Ecto neural progenitor cell (in vitro differentiated cells): ENCODE measurements at regions not wholly inside any gene's neighbourhood (a gene's known extent, or its start where the extent isn't known, plus 50 kb on each side); places are given as distances from the start of the nearest gene placed in this dataset.
A peak's percentile ranks its signal among the peaks of the same experiment; 100 is the strongest.

Experiments
- DNase-seq: peaks from one replicate; pipeline ENCODE4 v3.0.0-alpha.2; 2018; ENCODE audit warnings: low spot score

DNA sequence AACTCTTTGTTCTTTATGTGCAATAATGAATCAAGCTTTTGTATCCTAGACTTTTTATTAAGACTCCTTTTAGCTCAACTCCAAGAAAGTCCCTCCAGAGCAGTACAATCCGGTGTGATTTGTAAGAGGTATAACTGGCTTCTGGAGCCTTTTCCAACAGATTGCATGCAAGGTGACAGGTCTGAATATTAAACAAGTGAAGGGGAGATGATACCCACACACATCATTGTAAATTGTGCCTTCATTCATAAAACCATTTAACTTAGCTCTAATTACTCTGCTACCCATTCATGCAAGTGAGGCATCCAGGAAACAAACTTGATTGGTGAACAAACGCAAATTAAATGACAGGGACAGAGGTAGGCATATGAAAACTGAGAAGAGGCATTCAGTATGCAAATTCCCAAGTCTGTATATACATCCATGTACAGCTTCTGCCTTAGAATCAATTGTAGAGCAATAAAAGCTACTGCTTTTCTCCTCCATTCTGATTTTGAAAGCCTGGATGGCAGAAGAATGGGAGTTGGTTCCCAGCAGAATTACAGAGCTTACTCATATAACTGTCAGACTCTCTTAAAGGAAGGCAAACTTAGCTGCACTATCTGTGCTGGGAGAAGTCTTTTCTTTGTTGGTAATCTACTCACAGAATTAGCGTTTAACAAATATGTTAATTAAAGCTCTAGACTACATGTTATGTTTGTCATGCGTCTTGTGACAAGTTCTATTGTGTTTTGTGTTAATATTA is 261.0 kb upstream of the CDH6 start:
- no peak for DNase-seq

DNA sequence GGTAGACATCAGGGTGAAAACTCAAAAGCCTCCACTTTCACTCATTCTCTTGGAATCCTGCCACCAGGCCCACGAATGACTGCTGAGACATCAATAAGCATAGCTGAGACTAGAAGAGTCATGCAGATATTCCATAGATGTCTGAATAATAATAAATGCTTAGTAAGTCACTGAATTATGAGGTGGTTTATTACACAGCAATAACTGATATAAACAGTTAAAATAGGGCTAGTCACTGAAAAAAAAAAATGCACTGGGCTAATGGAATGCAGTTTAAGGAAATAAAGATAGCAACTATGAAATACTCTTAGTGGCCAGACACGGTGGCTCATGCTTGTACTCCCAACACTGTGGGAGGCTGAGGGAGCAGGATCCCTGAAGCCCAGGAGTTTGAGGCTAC is 262.8 kb upstream of the CDH6 start:
- DNase-seq: no peak

GRCh38 chr5:30928956-30929355 is 264.5 kb upstream of the CDH6 start:
- DNase-seq: no peak

DNA sequence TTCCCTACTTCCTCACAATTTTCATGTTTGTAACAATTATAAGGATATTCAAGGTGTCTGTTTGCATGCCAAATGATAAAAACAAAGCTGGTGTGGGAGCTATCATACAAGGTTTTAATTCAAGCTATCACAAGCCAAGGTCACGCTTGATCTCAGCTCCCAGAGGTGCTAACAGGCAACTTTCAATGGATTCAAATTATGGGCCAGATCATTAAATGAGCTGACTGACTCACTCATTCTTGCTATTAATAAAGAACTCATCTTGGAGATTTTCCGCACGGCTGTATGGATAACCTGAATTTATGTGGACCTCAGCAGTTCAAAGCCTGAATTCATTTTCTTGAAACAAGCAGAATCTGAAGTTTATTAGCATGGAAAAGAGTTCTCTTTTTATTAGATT is 267.3 kb upstream of the CDH6 start:
- DNase-seq: no peak

DNA sequence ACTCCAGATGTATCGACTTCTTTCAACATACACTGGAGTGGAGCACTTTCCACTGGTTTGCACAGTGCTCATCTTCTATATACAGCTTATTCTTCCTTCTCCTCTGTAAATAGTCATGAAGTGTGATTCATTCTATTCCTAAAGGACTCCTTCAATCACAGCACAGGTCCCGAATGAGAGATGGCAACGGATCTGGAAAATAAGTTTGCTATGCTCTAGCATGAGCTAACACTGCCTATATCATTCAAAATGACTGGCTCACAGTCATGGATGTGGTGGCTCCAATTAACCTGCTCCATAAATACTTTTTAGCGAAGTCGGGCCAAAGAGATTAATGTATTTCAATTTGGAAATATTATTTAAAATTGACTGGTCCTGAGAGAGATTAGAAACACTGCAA is 272.1 kb upstream of the CDH6 start:
- DNase-seq: no peak

DNA sequence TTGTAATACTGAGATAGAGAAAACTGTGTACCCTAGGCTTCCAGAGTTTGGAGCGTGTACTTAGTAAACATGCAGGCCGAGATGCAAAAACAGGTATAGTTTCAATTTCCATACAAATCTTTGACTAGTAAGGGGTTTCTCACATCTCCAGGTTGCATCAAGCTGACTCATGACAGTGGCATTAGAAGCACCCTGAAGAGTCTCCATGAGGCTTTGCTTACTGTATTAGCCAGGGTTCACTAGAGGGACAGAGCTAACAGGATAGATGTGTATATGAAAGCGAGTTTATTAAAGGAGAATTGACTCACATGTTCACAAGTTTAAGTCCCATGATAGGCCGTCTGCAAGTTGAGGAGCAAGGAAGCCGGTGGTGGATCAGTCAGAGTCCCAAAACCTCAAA is 275.3 kb upstream of the CDH6 start:
- no peak for DNase-seq

- peak; percentile 45 for DNase-seq
These were observed 285.1 kb upstream of the CDH6 start for GRCh38 chr5:30908356-30908755.

DNA sequence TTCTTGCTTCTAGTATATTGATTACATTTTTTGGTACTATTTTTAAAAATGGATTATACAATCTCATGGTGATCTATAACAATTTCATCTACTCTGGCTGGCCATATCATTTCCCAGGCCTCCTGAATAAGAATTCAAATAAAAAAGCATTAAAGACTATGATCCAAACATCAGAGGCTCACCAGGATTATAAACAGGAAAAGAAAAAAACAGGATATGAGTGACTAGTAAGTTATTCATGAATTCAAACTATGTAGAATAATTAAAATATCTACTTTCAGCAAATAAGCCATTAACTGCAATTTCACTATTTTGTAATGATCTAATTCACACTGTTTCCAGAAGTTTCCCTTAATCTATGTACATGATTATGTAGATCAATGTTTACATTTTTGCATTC is 293.1 kb upstream of the CDH6 start:
- no peak for DNase-seq

GRCh38 chr5:30894811-30895210 is 298.7 kb upstream of the CDH6 start:
- no peak for DNase-seq

GRCh38 chr5:30891660-30892059 is 301.8 kb upstream of the CDH6 start:
- no peak for DNase-seq

GRCh38 chr5:30890377-30890776 is 303.1 kb upstream of the CDH6 start:
- no peak for DNase-seq

DNA sequence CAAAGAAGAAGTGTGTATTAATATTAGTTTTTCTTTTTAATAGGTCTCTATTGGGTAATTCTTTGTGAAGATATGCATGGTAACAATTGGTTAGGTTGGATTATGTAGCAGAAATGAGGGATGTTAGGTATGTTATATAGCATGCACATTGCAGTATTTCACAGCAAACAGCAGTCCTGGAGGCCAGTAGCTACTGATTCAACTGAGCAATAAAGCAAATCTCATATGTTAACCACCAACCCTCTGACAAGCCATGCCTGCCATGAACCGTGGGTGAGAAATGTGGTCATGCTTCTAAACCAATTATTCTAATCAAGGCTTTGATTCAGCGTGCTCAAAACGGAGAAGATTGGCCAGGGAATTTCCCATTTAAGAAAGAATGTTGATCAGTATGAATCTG is 313.0 kb upstream of the CDH6 start:
- no peak for DNase-seq

GRCh38 chr5:30879887-30880286 is 313.6 kb upstream of the CDH6 start:
- no peak for DNase-seq

- no peak for DNase-seq
These were observed 314.7 kb upstream of the CDH6 start for GRCh38 chr5:30878746-30879145.

DNA sequence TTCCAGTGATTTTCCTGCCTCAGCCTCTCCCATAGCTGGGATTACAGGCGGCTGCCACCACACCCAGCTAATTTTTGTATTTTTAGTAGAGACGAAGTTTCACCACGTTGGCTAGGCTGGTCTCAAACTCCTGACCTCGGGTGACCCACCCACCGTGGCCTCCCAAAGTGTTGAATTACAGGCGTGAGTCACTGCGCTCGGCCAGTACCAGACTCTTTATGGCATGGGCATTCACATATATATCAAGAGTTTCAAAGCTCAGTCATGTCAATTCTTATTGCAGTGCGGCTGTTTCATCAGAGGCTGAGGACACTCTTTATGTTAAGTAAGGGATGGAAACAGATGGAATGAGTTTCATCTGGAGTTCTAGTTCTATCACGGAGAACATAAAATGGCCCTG is 315.2 kb upstream of the CDH6 start:
- no peak for DNase-seq

DNA sequence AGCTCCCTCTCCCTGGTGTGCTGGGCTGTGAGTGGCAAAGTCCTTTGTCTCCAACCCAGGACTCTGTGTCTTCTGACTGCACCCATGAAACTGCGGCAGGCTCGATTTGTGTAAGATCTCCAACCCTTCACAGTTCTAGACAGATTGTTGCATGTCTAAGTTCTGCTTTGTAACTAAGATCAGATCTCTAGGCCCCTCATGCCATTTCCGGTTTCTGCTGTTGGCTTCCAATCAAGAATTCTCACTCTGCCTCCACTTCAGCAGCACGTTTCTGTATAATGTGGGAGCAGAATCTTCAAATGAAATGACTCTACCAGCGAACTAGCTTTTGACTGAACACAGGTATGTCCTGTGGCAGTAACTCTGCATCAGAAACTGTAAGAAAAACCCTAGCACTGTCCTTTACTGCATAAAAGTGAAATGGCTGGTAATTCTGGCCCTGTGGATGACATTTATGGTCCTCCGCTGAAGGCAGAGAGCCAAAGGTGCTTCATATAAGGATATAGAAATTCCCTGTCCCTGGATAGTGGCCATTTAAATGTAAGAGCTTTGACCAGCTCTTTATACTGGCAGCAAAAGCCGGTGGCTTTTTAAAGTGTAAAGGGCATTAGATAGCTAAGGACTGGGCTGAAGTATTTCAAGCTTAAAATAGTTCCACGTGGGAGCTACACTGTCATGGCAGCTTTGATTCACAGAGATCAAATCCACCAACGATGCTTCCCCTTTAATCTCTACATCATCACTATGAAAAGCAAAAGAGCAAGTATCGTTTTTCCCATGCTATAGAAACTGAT is 319.0 kb upstream of the CDH6 start:
- DNase-seq: no peak

DNA sequence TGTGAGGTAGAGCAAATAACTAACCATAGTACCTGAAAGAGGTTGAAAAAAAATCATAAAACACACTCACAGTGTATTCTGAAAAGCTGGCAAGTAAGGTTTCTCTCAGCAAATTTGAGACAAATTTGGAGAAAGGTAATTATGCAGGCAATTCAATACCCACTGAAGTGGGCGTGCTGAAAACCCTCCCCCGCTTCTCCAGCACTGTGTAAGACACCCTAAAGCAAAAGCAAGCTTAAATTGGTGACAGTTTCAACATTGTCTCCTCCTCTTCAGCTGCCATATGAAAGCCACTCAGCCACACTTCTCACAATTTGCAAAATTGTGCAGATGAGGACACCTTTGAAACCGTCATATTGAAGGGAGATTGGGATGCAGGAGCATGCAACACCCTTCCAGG is 322.3 kb upstream of the CDH6 start:
- DNase-seq: no peak

DNA sequence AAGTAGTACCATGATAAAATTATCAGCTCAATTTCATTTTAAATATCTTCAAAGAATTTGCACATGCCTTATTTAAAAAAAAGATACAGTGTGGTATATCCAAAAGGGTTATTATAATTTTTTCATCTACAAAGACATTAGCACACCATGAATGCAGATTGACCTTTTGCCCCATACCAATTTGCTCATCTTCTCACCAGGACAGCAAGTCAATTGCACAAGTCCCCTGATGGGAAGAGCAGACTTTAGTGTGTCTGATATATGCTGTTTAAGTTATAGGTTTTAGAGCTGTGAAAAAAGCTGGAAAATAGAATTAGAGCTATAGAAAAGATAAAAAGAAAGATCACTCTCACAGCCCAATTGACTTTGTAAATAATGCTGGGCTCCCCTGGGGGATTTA is 325.8 kb upstream of the CDH6 start:
- DNase-seq: no peak

DNA sequence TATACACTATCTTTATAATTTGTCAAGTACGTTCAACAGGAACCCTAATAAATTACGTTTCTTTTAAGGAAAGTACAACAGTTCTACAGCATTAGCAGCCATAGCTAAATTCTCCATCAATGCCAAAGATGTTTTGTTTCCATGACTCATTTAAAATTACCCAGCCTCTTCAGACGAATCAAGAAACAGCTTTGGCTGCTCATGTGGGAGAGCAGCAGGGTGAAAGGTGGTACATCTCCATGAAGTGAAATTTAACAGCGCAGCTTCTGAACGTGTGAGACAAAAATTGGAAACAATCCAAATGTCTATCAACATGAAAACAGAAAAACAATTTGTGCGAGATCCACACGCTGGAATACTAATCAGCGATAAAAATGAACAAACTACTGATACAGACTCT is 327.3 kb upstream of the CDH6 start:
- no peak for DNase-seq

DNA sequence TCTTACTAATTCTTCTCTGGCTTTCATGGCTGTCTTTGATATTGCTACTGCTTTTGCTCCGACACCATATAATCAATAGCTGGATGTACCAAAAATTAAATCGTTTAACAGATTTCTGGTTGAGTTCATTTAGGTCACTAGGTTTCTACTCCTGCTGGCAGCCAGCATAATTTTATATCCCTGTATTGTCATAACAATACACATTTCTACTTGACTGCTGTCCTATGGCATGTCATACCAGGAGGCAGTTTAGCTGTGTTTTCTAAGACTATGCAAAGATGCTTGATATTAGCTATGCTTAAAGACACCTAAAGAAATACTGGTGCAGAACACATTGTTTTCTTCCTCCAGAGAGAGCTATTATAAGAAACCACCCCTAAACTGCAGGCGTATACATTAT is 337.2 kb upstream of the CDH6 start:
- DNase-seq: no peak

DNA sequence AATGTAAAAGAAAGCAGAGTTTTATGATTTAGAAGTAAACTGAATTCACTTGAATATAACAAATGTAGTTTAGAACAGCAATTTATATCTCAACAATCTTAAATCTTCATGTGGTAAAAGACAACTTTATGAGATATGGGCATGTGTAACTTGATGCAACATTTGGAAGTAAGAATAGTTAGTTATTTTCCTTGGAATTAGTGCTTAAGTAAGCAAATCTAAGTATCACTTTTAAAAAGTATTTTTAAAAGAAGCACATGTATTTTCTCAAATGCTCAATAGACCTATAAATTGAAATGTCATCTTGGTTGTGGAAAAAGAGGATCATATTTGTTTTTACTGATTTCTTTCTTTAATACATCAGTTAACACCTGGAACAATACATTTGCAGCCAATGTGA is 340.3 kb upstream of the CDH6 start:
- DNase-seq: no peak

DNA sequence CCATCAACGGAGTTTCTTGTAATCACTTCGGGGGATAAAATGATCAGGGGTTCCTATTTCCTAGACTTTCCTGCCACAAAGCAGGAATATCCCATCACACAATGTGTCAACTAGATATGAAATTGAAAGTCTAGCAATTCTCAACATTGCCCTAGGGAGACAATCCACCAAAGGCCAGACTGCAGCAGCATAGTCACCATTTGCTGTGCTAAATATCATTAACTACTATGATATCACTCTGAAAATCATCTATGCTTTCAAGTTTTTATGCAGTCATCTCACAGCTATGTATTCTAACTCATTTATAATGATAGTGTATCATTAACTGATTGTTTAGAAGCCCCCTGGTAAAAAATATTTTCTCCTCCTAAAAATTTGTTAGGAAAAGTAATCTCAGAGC is 342.6 kb upstream of the CDH6 start:
- DNase-seq: no peak

- no peak for DNase-seq
These were observed 343.4 kb upstream of the CDH6 start for GRCh38 chr5:30849931-30850710.
